HG03045 (cell line): ENCODE measurements at regions not wholly inside any gene's neighbourhood (a gene's known extent, or its start where the extent isn't known, plus 50 kb on each side); places are given as distances from the start of the nearest gene placed in this dataset.
"Not testable (repeated sequence)": the region's sequence is repeated elsewhere in the genome, so short reads cannot be mapped to it uniquely, and the experiment has no call there.

Experiments used
- ATAC-seq: cut with Tn5 transposase; IDR thresholded peaks from one replicate; pipeline ENCODE4 v1.9.1; 2021; ENCODE audit warnings: mild to moderate bottlenecking, moderate library complexity; ENCODE audit not compliant: unreplicated experiment

DNA sequence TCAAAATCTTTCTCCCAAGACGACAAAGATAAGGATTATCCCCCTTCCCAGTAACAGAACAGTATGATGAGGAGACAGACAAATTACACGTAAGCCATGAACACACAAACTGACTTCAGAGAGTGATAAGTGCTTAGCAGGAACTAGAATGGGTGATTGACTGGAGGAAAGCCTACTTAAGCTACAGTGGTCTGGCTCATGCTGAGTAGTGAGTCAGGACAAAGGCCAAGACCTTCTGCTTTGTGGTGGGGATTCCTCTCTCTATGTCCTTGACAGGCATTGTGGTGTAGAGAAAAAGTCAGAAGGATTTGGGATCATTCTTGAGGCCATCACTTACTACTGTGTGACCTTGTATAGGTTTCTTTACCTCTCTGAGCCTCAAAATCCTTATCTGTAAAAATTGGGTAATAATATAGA lies 381.9 kb upstream of the CCL2 start:
- no peak for ATAC-seq

DNA sequence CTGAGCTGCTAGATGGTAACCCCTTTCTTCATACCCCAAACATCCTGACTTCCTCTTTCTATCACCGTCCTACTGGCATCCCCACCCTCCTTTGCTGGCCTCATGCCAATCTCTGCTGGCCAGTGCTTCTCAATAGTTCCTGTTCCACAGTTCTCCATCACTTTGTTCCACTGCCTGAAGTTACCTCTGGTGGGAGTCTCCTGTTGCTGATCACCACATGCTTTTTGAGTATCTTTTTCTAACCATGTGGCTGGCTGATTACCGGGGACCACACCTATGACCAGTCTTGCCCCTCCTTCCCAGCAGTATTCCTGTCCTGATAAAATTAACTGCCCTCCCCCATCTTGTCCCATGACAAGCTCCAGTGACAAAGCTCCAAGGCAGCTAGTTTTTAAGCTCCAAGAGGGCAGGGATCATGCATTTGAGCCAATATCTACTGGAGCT lies 380.4 kb upstream of the CCL2 start:
- no peak for ATAC-seq

GRCh38 chr17:33875973-33876372 lies 379.1 kb upstream of the CCL2 start:
- ATAC-seq: no peak

- not testable (repeated sequence) for ATAC-seq
These were observed 372.8 kb upstream of the CCL2 start for GRCh38 chr17:33882273-33882672.

DNA sequence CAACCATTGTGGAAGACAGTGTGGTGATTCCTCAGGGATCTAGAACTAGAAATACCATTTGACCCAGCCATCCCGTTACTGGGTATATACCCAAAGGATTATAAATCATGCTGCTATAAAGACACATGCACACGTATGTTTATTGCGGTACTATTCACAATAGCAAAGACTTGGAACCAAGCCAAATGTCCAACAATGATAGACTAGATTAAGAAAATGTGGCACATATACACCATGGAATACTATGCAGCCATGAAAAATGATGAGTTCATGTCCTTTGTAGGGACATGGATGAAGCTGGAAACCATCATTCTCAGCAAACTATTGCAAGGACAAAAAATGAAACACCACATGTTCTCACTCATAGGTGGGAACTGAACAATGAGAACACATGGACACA lies 372.4 kb upstream of the CCL2 start:
- ATAC-seq: not testable (repeated sequence)

GRCh38 chr17:33888455-33888854 lies 366.6 kb upstream of the CCL2 start:
- no peak for ATAC-seq

- ATAC-seq: no peak
These were observed 366.0 kb upstream of the CCL2 start for GRCh38 chr17:33889040-33889439.

DNA sequence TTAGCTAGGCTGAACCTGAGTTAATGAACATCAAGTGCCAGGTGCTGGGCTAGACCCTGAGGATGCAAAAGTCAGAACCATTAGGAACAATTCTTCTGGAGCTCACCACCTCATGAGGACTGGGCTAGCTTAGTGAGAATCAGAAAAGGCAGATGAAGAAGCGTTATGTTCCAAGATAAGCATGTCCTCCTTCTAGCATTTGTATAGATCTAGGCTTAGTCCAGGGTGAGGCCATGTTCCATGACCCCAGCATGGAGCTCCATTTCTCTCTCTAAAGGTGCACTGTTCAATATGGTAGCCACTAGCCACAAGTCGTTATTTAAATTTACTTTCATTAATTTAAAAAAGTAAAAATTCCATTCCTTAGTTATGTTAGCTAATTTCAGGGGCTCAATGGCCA lies 365.3 kb upstream of the CCL2 start:
- ATAC-seq: no peak

DNA sequence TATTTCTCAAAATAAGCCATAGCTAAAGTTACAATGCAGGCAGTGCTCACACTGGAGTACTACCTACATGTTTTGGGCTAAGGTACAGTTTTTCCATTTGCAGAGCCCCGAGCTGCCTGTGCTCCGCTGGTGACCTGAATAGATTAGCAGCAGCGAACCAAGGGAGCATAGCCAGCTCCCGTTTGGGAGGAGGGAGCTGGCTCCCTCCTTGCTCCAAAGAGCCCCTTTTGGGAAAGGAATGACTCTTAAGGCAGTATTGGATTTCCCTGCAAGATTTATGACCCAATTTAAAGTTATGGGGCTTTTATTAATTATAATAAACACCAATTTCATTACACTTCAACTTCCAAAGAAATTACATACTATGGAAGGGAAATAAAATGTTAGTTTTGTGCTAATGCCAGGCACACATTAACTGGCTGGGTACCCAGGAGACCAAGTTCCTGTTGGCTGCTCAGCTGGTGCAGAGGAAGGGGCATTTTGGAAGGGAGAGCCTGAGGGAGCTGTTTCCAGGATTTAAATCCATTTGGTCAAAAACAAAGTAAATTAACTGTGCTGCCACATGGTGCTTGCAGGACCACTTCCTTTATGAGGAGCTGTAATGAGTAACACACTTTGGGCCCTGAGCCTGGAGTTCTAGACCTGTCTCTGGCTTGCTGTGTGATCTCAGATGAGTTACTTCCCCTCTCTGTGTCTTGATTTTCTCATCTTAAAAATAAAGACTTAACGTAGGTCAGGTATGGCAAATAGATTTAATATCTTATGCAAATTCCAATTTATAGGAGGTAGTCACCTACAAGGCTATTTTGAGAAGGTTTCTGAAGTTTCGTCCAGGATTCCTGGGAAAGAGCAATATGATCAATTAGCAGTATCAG lies 362.1 kb upstream of the CCL2 start:
- no peak for ATAC-seq

- no peak for ATAC-seq
These were observed 359.6 kb upstream of the CCL2 start for GRCh38 chr17:33895491-33895890.

DNA sequence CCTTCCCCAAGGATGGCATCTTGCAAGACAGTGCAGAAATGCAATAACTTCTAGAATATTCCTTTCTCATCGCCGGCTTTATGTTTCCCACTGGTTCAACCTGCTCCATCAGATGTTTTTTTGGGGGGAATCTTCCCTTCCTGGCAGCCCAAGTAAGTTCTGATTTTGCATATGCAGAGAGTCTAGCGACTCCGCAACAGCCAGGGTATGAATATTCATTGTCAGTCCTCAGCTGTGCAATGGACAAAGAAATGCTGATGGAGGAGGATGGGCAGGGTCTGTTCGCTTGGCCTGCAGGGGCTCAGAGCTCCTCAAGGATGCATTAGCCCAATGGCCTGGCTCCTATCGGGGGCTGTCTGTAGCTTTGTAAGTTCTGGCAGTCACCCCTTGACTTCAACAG lies 358.8 kb upstream of the CCL2 start:
- no peak for ATAC-seq

DNA sequence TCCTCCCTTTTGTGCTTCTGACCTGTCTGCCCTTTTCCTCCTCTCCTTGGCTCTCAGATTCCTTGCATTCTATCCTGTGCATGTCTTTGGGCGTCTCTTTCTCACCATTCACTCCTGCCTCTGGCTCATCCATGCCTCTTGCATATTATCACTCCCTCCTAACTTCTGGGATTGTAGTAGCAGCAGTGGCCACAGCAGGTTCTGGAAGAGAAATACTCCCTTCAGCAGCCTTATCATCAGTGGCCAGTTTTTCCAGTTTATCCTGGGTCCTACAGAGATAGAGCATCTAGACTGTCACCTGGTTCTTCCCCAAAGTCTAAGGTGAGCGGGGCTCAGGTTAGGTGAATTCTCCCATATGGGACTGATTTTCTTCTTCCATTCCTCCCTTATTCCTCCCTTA lies 354.0 kb upstream of the CCL2 start:
- ATAC-seq: no peak

DNA sequence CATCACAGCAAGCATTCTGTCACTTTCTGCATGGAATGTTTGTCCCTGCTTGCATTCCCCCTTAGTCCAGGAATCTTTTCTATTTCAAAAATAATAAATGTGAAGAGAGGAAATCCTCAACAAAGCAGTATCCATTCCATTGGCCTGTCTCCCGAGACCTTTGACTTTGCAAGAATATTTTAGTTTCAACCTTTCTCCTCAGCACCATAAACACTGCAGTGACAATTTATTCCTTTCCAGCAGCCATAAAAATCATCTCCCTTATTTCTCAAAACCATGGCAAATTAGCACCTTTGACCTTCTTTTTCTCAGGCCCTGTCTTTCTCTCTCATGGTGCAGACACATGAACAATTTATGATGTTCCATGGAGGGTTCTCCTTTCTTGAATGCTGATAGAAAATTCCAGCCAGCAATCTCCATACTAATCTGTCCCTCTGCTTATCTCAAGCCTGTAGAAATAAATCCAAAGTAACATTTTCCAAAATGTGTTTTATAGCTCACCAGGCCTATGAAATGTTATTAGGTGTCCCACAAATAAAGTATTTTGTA lies 352.1 kb upstream of the CCL2 start:
- ATAC-seq: no peak

- ATAC-seq: no peak
These were observed 350.6 kb upstream of the CCL2 start for GRCh38 chr17:33904476-33904875.

DNA sequence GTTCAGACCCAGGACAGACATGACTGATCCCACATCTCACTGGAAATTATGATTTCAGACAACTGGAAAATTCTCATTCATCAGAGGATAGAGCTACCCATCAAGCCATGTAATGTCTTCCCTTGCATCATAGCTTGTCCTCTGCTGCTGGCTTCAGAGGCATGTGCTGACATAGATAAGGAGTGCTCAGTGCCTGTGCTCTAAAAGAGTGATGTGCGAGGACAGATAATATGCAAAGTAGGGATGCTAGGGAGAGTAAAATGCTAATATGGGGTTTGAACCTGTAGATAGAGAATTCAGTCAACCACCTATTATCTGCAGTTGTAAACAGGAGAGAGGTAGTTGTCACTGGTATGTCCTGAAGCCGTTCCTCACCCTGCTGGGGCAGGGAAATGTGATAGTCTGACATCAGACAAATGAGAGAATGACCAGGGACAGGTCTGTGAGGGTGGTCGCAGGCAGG lies 349.7 kb upstream of the CCL2 start:
- no peak for ATAC-seq

GRCh38 chr17:33908363-33909064 lies 346.6 kb upstream of the CCL2 start:
- ATAC-seq: no peak

GRCh38 chr17:33910200-33910857 lies 344.8 kb upstream of the CCL2 start:
- ATAC-seq: no peak

DNA sequence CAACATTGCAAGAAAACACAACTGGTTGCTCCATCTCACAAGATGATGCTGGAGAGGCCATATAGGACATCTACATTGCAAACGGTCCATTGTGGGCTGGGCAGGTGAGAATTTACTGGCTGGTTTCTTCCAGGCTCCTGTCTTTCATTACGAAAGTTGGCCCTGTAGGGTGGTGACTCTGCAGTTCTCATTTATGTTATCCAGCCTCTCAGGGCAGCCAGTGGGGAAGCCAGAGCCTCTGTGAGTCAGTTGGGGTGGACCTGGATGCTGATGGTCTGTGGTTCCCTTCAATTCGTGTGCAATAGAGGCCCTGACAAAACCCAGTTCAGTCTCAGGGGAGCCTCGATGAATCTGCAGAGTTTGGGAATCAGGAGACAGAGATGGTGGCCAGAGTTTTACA lies 341.0 kb upstream of the CCL2 start:
- no peak for ATAC-seq

- ATAC-seq: no peak
These were observed 332.1 kb upstream of the CCL2 start for GRCh38 chr17:33922971-33923370.

DNA sequence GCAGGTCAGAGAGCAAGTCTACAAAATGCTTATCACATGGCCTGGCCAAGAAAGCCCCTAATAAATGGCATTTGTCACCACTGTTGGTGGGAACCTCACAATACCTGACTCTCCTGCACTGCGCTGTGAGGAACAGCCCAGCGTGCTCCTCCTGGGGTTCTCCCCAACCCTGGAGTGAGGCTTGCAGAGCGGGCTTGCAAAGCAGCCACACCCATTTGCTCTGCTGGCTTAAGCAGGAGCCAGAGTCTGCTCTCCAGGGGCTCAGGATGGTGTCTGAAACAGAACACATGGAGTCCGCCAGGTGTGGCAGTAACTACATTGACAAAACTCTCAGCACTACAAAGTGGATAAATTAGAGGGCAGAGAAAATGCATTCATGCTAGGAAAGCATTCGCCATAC lies 331.0 kb upstream of the CCL2 start:
- no peak for ATAC-seq

DNA sequence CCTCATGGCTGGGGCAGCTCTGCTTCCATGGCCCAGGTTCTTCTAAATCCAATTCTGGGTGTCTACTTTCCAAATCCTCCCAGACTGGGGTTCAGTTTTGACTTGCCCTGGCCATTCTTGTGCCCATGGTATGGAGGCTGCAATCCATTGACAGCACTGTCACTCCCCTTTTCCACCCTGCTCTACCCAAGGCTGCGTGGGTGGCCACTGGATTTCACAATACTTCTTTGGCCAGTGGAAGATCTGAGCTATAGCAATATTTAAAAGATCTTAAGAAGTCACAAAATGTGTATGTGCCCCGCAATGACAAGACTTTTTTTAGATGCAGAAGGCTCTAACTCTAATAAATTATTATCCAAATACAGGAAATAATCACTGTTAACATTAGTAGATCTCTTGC lies 329.4 kb upstream of the CCL2 start:
- ATAC-seq: no peak
